SK-N-MC (cell line): ENCODE measurements at regions not wholly inside any gene's neighbourhood (a gene's known extent, or its start where the extent isn't known, plus 50 kb on each side); places are given as distances from the start of the nearest gene placed in this dataset.

Experiments
- DNase-seq: peaks from one replicate; pipeline ENCODE4 v3.0.0-alpha.2; 2011; ENCODE audit warnings: low read depth, low spot score
- H3K27ac ChIP-seq: fragments of 200-600 bp; sonication (generic); 2 replicates; pipeline ENCODE4 v1.5.1; 2016; ENCODE audit warnings: mixed run types
- H3K36me3 ChIP-seq: fragments of 200-600 bp; sonication (generic); 2 replicates; pipeline ENCODE4 v1.6.1; 2017; ENCODE audit warnings: antibody characterized with exemption, low read length, mixed read lengths; ENCODE audit not compliant: insufficient read depth
- H3K4me3 ChIP-seq: fragments of 200-600 bp; sonication (generic); 2 replicates; pipeline ENCODE4 v1.5.1; 2016
- H3K9ac ChIP-seq: fragments of 200-600 bp; sonication (generic); 2 replicates; pipeline ENCODE4 v1.8.0; 2017; ENCODE audit warnings: mixed run types, mixed read lengths; ENCODE audit not compliant: insufficient read length
- H3K9me3 ChIP-seq: fragments of 200-600 bp; sonication (generic); 2 replicates; pipeline ENCODE4 v1.6.1; 2017; ENCODE audit warnings: low read depth, mild to moderate bottlenecking, antibody characterized with exemption, low read length, moderate library complexity, mixed read lengths
- EZH2 ChIP-seq: fragments of 200-600 bp; sonication (generic); IDR thresholded peaks from one replicate; pipeline ENCODE4 v1.6.1; 2017; ENCODE audit warnings: antibody characterized with exemption
- FOXP2 ChIP-seq: optimal IDR thresholded peaks from 2 replicates; pipeline ENCODE3; 2011; ENCODE audit warnings: mild to moderate bottlenecking, moderate library complexity; ENCODE audit not compliant: insufficient read depth; ENCODE audit errors: extremely low read length, control extremely low read depth
- POLR2AphosphoS5 ChIP-seq: IDR thresholded peaks from 2 replicates; pipeline ENCODE4 v1.6.1; 2012; ENCODE audit warnings: mild to moderate bottlenecking, low read depth, low read length, borderline replicate concordance

- no peak overlapping the region for H3K27ac ChIP-seq
- TF ChIP-seq EZH2 (no peak), FOXP2 (no peak), POLR2AphosphoS5 (no peak)
- H3K9ac ChIP-seq = no peak overlapping the region
- DNase-seq = no peak
- no peak overlapping the region for H3K4me3 ChIP-seq
- no peaks in the 10 kb centered on the region for H3K9me3 ChIP-seq
- no peaks in the 10 kb centered on the region for H3K36me3 ChIP-seq
Observed at GRCh38 chr17:11142231-11142630, 98.8 kb upstream of the SHISA6 start.

- DNase-seq = no peak
- H3K4me3 ChIP-seq = peak overlapping the region; percentile 35
- no peaks in the 10 kb centered on the region for H3K36me3 ChIP-seq
- no peaks in the 10 kb centered on the region for H3K9me3 ChIP-seq
- H3K27ac ChIP-seq = no peak overlapping the region
- TF ChIP-seq EZH2 (no peak), FOXP2 (no peak), POLR2AphosphoS5 (no peak)
- H3K9ac ChIP-seq = no peak overlapping the region
Observed at GRCh38 chr17:11140501-11140900, 100.5 kb upstream of the SHISA6 start.

- DNase-seq = no peak
- TF ChIP-seq FOXP2 = no peak
- no peak for TF ChIP-seq EZH2
- no peak for TF ChIP-seq POLR2AphosphoS5
- Histone ChIP-seq H3K9me3 (no peaks in the 10 kb centered on the region), H3K9ac (no peak overlapping the region), H3K36me3 (no peaks in the 10 kb centered on the region), H3K4me3 (peak overlapping the region; percentile 35), H3K27ac (no peak overlapping the region)
Observed at GRCh38 chr17:11140043-11140442, 101.0 kb upstream of the SHISA6 start.

- H3K4me3 ChIP-seq = no peak overlapping the region
- H3K27ac ChIP-seq = no peak overlapping the region
- no peak for DNase-seq
- H3K36me3 ChIP-seq = no peaks in the 10 kb centered on the region
- H3K9ac ChIP-seq = no peak overlapping the region
- no peak for TF ChIP-seq EZH2
- no peak for TF ChIP-seq FOXP2
- no peak for TF ChIP-seq POLR2AphosphoS5
- no peaks in the 10 kb centered on the region for H3K9me3 ChIP-seq
Observed at GRCh38 chr17:11138023-11138422, 103.0 kb upstream of the SHISA6 start.

- H3K9ac ChIP-seq = no peak overlapping the region
- H3K27ac ChIP-seq = no peak overlapping the region
- no peaks in the 10 kb centered on the region for H3K36me3 ChIP-seq
- DNase-seq = no peak
- no peaks in the 10 kb centered on the region for H3K9me3 ChIP-seq
- H3K4me3 ChIP-seq = no peak overlapping the region
- TF ChIP-seq FOXP2 = no peak
Observed at GRCh38 chr17:11135819-11136218, 105.2 kb upstream of the SHISA6 start.

GRCh38 chr17:11130367-11130766 is 110.6 kb upstream of the SHISA6 start:
- Histone ChIP-seq H3K36me3 (no peaks in the 10 kb centered on the region), H3K27ac (no peak overlapping the region), H3K4me3 (no peak overlapping the region), H3K9ac (no peak overlapping the region), H3K9me3 (no peaks in the 10 kb centered on the region)
- DNase-seq = no peak
- no peak for TF ChIP-seq EZH2
- no peak for TF ChIP-seq FOXP2
- no peak for TF ChIP-seq POLR2AphosphoS5

- DNase-seq = no peak
- Histone ChIP-seq H3K4me3 (no peak overlapping the region), H3K36me3 (no peaks in the 10 kb centered on the region), H3K27ac (no peak overlapping the region), H3K9ac (no peak overlapping the region), H3K9me3 (no peaks in the 10 kb centered on the region)
- TF ChIP-seq POLR2AphosphoS5 = no peak
- no peak for TF ChIP-seq FOXP2
- TF ChIP-seq EZH2 = no peak
Observed at GRCh38 chr17:11122908-11123307, 118.1 kb upstream of the SHISA6 start.

GRCh38 chr17:11121341-11121985 is 119.5 kb upstream of the SHISA6 start:
- H3K27ac ChIP-seq = no peak overlapping the region
- no peak overlapping the region for H3K9ac ChIP-seq
- H3K4me3 ChIP-seq = no peak overlapping the region
- no peak for DNase-seq
- H3K36me3 ChIP-seq = no peaks in the 10 kb centered on the region
- TF ChIP-seq EZH2 = no peak
- TF ChIP-seq FOXP2 = no peak
- TF ChIP-seq POLR2AphosphoS5 = no peak
- H3K9me3 ChIP-seq = no peaks in the 10 kb centered on the region

- Histone ChIP-seq H3K9ac (no peak overlapping the region), H3K27ac (no peak overlapping the region), H3K36me3 (no peaks in the 10 kb centered on the region), H3K9me3 (no peaks in the 10 kb centered on the region), H3K4me3 (no peak overlapping the region)
- no peak for TF ChIP-seq FOXP2
- no peak for TF ChIP-seq POLR2AphosphoS5
- no peak for TF ChIP-seq EZH2
- DNase-seq = no peak
Observed at GRCh38 chr17:11109106-11109505, 131.9 kb upstream of the SHISA6 start.
